GM10248 (cell line): ENCODE measurements at regions not wholly inside any gene's neighbourhood (a gene's known extent, or its start where the extent isn't known, plus 50 kb on each side); places are given as distances from the start of the nearest gene placed in this dataset.

Experiments
- CTCF ChIA-PET: fragments of 300-600 bp; sonication (Branson Sonifier 250); formaldehyde crosslinking; extraction: SDS; loops from one replicate; lab custom pipeline; 2021; ENCODE audit warnings: antibody characterized with exemption; lab: Yijun Ruan, JAX
- POLR2A ChIA-PET: fragments of 350-650 bp; sonication (Branson Sonifier 250); formaldehyde crosslinking; extraction: SDS; loops from one replicate; lab custom pipeline; 2020; ENCODE audit warnings: antibody characterized with exemption; lab: Yijun Ruan, JAX
- DNase-seq: peaks from one replicate; pipeline ENCODE4 v3.0.0; 2012; ENCODE audit errors: extremely low spot score
- TF ChIP-seq, protein P1 (sequence below): IDR thresholded peaks from 2 replicates; pipeline ENCODE4 v1.5.1; 2012; ENCODE audit warnings: mild to moderate bottlenecking, low read depth; ENCODE audit errors: extremely low read depth, missing control alignments, control extremely low read depth

DNA sequence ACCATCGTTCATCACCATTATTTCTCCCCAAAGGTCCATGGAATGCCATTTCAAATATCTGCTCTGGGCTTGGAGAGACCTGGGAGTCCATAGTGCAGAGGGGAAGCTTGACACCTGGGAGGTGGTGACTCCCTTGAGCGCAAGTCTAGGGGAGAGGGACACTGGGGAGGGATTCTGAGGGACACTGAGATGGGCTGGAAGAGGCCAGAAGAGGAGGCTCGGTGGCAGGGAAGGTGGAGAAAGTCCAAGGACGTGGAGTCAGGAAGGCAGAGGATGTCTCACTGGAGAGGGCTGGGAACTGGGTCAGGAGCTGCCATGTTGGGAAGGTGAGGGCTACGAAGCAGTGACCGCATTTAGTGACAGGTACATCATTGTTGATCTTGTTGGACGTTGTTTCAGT lies 160.3 kb upstream of the MVB12B start:
- TF ChIP-seq, protein P1, sequence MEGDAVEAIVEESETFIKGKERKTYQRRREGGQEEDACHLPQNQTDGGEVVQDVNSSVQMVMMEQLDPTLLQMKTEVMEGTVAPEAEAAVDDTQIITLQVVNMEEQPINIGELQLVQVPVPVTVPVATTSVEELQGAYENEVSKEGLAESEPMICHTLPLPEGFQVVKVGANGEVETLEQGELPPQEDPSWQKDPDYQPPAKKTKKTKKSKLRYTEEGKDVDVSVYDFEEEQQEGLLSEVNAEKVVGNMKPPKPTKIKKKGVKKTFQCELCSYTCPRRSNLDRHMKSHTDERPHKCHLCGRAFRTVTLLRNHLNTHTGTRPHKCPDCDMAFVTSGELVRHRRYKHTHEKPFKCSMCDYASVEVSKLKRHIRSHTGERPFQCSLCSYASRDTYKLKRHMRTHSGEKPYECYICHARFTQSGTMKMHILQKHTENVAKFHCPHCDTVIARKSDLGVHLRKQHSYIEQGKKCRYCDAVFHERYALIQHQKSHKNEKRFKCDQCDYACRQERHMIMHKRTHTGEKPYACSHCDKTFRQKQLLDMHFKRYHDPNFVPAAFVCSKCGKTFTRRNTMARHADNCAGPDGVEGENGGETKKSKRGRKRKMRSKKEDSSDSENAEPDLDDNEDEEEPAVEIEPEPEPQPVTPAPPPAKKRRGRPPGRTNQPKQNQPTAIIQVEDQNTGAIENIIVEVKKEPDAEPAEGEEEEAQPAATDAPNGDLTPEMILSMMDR: no peak
- no peak for DNase-seq
- ChIA-PET POLR2A (no interaction called here), CTCF (no interaction called here)

DNA sequence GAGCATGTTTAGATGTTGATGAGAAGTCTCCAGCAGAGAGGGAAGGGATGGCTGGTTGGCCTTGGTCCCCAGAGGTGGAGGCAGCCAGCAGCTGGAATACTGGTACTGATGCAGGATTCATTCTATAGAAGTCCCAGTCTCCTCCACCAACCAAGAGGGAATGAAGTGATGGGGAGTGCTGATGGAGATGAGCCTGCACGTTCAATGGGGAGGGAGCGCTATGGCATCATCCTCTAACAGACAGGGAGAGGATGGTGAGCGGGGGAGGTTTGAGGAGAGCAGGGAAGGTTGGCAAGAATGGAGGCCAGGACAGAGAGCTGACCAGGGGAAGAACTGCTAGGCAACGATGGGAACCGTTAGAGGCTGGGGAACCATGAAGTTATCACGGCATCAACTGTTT lies 159.8 kb upstream of the MVB12B start:
- DNase-seq: no peak
- TF ChIP-seq, protein P1: no peak
- CTCF ChIA-PET: no interaction called here
- POLR2A ChIA-PET: no interaction called here

DNA sequence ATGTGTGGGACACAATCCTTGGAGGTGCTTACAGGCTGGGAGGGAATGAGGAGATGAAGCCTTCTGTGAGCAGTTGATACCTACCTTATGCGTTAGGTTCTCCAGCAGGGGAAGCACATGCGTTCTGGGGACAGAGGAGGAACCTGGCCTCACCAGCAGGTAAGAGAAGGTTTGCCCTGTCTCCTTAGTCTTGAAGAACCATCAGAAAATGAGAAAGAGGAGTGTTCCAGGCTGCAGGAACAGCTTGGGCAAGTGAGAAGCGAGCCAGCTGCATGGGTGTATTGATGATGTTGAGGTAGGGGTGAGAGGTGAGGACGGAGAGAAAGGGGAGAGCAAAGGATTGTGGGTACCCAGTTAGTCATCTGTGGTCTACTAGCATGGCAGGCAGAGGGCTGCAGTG lies 156.9 kb upstream of the MVB12B start:
- DNase-seq: no peak
- ChIA-PET CTCF (no interaction called here), POLR2A (no interaction called here)
- TF ChIP-seq, protein P1: no peak

DNA sequence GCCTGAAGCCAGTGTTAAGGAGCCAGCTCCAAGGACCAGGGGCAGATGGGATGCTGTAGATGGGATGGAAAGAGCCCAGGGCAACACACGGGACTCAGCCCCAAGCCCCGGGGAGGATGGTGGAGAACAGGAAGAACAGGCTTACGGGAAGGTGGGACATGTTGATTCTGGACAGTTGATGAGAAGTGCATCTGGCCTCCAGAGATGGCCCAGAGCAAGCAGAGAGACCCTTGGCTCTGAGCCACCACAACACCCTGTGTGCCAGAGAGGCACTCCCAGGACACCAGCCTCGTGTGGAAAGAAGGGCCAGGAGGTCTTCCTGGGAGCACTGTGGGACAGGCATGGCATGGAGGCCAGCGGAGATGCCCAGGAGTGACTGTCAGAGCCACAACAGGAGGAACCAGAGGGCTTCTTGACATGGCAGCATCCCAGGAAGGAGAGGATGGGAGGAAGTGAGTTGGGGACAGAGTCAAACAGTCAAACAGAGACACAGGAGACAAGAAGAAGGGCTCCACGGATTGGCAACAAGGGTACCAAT lies 156.3 kb upstream of the MVB12B start:
- CTCF ChIA-PET: interaction anchor here (1.0 kb wide), 1 partner anchor 32 kb away, joined by 3 read pairs; no protein-coding TSS in a partner anchor
- DNase-seq: no peak
- POLR2A ChIA-PET: no interaction called here
- TF ChIP-seq, protein P1: no peak

DNA sequence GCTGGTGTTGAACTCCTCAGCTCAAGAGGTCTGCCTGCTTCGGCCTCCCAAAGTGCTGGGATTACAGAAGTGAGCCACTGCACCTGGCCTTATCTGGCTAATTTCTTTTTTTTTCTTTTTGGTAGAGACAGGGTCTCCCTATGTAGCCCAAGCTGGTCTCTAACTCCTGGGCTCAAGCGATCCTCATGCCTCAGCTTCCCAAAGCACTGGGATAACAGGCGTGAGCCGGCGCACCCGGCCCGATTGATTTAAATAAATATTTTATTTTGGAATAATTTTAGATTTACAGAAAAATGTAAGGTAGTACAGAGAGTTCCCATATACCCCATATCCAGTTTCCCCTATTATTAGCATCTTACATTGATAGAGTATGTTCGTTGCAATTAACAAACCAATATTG lies 155.0 kb upstream of the MVB12B start:
- no peak for DNase-seq
- TF ChIP-seq, protein P1: no peak
- ChIA-PET POLR2A (no interaction called here), CTCF (interaction anchor here (1.0 kb wide), 1 partner anchor 31 kb away, joined by 3 read pairs; no protein-coding TSS in a partner anchor)

GRCh38 chr9:126173401-126173800 lies 153.2 kb upstream of the MVB12B start:
- TF ChIP-seq, protein P1: no peak
- DNase-seq: no peak
- ChIA-PET CTCF (no interaction called here), POLR2A (no interaction called here)
